Astrocyte of the hippocampus (primary cell): ENCODE measurements at regions not wholly inside any gene's neighbourhood (a gene's known extent, or its start where the extent isn't known, plus 50 kb on each side); places are given as distances from the start of the nearest gene placed in this dataset.
A peak's percentile ranks its signal among the peaks of the same experiment; 100 is the strongest.
"Not testable (repeated sequence)": the region's sequence is repeated elsewhere in the genome, so short reads cannot be mapped to it uniquely, and the experiment has no call there.

Experiments
- DNase-seq: peaks from one replicate; pipeline ENCODE4 v3.0.0; 2011; ENCODE audit warnings: low read depth, low spot score

- no peak for DNase-seq
Observed at GRCh38 chr1:221525749-221526148, 216.1 kb downstream of the DUSP10 start.

GRCh38 chr1:221527302-221527701 is 214.6 kb downstream of the DUSP10 start:
- no peak for DNase-seq

- no peak for DNase-seq
Observed at GRCh38 chr1:221527886-221528624, 213.8 kb downstream of the DUSP10 start.

GRCh38 chr1:221530159-221530558 is 211.7 kb downstream of the DUSP10 start:
- not testable (repeated sequence) for DNase-seq

- DNase-seq = no peak
Observed at GRCh38 chr1:221530791-221531190, 211.1 kb downstream of the DUSP10 start.

- DNase-seq = no peak
Observed at GRCh38 chr1:221532071-221532773, 209.7 kb downstream of the DUSP10 start.

GRCh38 chr1:221541296-221541695 is 200.6 kb downstream of the DUSP10 start:
- no peak for DNase-seq

GRCh38 chr1:221543529-221544120 is 198.3 kb downstream of the DUSP10 start:
- peak; percentile 41 for DNase-seq

- no peak for DNase-seq
Observed at GRCh38 chr1:221548942-221549341, 192.9 kb downstream of the DUSP10 start.

GRCh38 chr1:221549815-221550214 is 192.1 kb downstream of the DUSP10 start:
- no peak for DNase-seq

- not testable (repeated sequence) for DNase-seq
Observed at GRCh38 chr1:221552792-221553191, 189.1 kb downstream of the DUSP10 start.

- DNase-seq = no peak
Observed at GRCh38 chr1:221555689-221556433, 186.0 kb downstream of the DUSP10 start.

- DNase-seq = no peak
Observed at GRCh38 chr1:221556435-221556834, 185.5 kb downstream of the DUSP10 start.

- no peak for DNase-seq
Observed at GRCh38 chr1:221557013-221557412, 184.9 kb downstream of the DUSP10 start.

- no peak for DNase-seq
Observed at GRCh38 chr1:221558396-221558795, 183.5 kb downstream of the DUSP10 start.

- no peak for DNase-seq
Observed at GRCh38 chr1:221559911-221560310, 182.0 kb downstream of the DUSP10 start.

GRCh38 chr1:221562542-221563475 is 179.1 kb downstream of the DUSP10 start:
- DNase-seq = no peak

- DNase-seq = no peak
Observed at GRCh38 chr1:221563476-221563921, 178.4 kb downstream of the DUSP10 start.

- no peak for DNase-seq
Observed at GRCh38 chr1:221564891-221565290, 177.0 kb downstream of the DUSP10 start.

GRCh38 chr1:221565711-221566110 is 176.2 kb downstream of the DUSP10 start:
- no peak for DNase-seq
